ENCODE measurements at regions not wholly inside any gene's neighbourhood (a gene's known extent, or its start where the extent isn't known, plus 50 kb on each side); places are given as distances from the start of the nearest gene placed in this dataset.
"Not testable (repeated sequence)": the region's sequence is repeated elsewhere in the genome, so short reads cannot be mapped to it uniquely, and the experiment has no call there.

- Histone ChIP-seq H3K36me3 (replicated peaks in 1 of 2; ENCODE audit: control extremely low read depth in 1 of 2, control insufficient read depth in 1 of 2, extremely low read depth in 1 of 2, insufficient read depth in 2 of 2, low read length in 1 of 2) (no peaks in the 10 kb centered on the region), H3K4me1 (ENCODE audit: control insufficient read depth in 2 of 2, insufficient read depth in 2 of 2, low read length in 2 of 2) (no peaks in the 10 kb centered on the region), H3K4me2 (replicated peaks; ENCODE audit: low read depth, low read length, poor library complexity, severe bottlenecking) (no peak overlapping the region), H3K4me3 (ENCODE audit: control extremely low read depth in 1 of 5, extremely low read depth in 1 of 5, insufficient read depth in 1 of 5, low read depth in 2 of 5, low read length in 4 of 5) (no peak overlapping the region), H4K20me1 (ENCODE audit: control insufficient read depth, insufficient read depth, low read length, poor library complexity, severe bottlenecking) (no peaks in the 10 kb centered on the region), H3K27me3 (replicated peaks in 1 of 4; ENCODE audit: control extremely low read depth in 1 of 4, control insufficient read depth in 3 of 4, insufficient read depth in 4 of 4, low read length in 3 of 4) (no peaks in the 10 kb centered on the region), H3K9ac (ENCODE audit: low read length) (no peak overlapping the region), H3K9me3 (ENCODE audit: control extremely low read depth in 1 of 3, control insufficient read depth in 2 of 3, insufficient read depth in 1 of 3, low read length in 2 of 3) (peaks cover 0 to 2% (median 0%) of the 10 kb centered on the region in 3 donors), H3K27ac (ENCODE audit: low read length in 2 of 2) (no peak overlapping the region), H2AFZ (ENCODE audit: insufficient read depth, low read depth, low read length, poor library complexity, severe bottlenecking) (no peak overlapping the region), H3K79me2 (ENCODE audit: control insufficient read depth, insufficient read depth, low read length) (no peaks in the 10 kb centered on the region)
- Mint-ChIP-seq H3K9me3 (ENCODE audit: insufficient read depth) (peaks cover 2% of the 10 kb centered on the region), H3K4me3 (no peak overlapping the region), H3K4me1 (no peaks in the 10 kb centered on the region), H3K27ac (no peak overlapping the region), H3K27me3 (no peaks in the 10 kb centered on the region)
- TF ChIP-seq, protein P1, sequence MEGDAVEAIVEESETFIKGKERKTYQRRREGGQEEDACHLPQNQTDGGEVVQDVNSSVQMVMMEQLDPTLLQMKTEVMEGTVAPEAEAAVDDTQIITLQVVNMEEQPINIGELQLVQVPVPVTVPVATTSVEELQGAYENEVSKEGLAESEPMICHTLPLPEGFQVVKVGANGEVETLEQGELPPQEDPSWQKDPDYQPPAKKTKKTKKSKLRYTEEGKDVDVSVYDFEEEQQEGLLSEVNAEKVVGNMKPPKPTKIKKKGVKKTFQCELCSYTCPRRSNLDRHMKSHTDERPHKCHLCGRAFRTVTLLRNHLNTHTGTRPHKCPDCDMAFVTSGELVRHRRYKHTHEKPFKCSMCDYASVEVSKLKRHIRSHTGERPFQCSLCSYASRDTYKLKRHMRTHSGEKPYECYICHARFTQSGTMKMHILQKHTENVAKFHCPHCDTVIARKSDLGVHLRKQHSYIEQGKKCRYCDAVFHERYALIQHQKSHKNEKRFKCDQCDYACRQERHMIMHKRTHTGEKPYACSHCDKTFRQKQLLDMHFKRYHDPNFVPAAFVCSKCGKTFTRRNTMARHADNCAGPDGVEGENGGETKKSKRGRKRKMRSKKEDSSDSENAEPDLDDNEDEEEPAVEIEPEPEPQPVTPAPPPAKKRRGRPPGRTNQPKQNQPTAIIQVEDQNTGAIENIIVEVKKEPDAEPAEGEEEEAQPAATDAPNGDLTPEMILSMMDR (IDR thresholded peaks at IDR 0.05), result no peak
- no peak for TF ChIP-seq EZH2 (IDR thresholded peaks at IDR 0.05; ENCODE audit: borderline replicate concordance, insufficient read depth, low read depth, low read length, poor library complexity, severe bottlenecking)
- intact Hi-C loops (cut with micrococcal nuclease), result no loop called here
- ChIA-PET CTCF (no interaction called here), POLR2A (no interaction called here)
- DNase-seq, result no peak
- no CpG with 5 or more reads among the region's 2 CpGs for WGBS (ENCODE audit: insufficient coverage)
- ATAC-seq (ENCODE audit: low read depth), result no peak
Observed at GRCh38 chr10:57038531-57038930, 677.5 kb upstream of the ZWINT start.

DNA sequence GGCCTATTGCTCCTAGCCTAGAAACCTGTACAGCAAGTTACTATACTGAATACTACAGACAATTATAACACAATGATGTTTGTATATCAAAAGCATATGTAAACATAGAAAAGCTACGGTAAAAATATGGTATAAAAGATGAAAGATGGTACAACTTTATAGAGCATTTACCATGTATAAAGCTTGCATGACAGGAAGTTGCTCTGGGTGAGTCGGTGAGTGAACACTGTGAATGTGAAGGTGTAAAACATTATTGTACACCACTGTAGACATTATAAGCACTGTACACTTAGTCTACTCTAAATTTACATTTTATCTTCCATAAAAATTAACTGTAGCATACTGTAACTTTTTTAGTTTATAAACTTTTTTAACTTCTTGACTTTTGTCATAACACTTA is 674.3 kb upstream of the ZWINT start:
- Histone ChIP-seq H3K36me3 (replicated peaks in 1 of 2; ENCODE audit: control extremely low read depth in 1 of 2, control insufficient read depth in 1 of 2, extremely low read depth in 1 of 2, insufficient read depth in 2 of 2, low read length in 1 of 2) (no peaks in the 10 kb centered on the region), H3K9ac (ENCODE audit: low read length) (no peak overlapping the region), H3K27me3 (replicated peaks in 1 of 4; ENCODE audit: control extremely low read depth in 1 of 4, control insufficient read depth in 3 of 4, insufficient read depth in 4 of 4, low read length in 3 of 4) (no peaks in the 10 kb centered on the region), H4K20me1 (ENCODE audit: control insufficient read depth, insufficient read depth, low read length, poor library complexity, severe bottlenecking) (no peaks in the 10 kb centered on the region), H2AFZ (ENCODE audit: insufficient read depth, low read depth, low read length, poor library complexity, severe bottlenecking) (no peak overlapping the region), H3K4me3 (ENCODE audit: control extremely low read depth in 1 of 5, extremely low read depth in 1 of 5, insufficient read depth in 1 of 5, low read depth in 2 of 5, low read length in 4 of 5) (no peak overlapping the region), H3K4me2 (replicated peaks; ENCODE audit: low read depth, low read length, poor library complexity, severe bottlenecking) (no peak overlapping the region), H3K4me1 (ENCODE audit: control insufficient read depth in 2 of 2, insufficient read depth in 2 of 2, low read length in 2 of 2) (no peaks in the 10 kb centered on the region), H3K27ac (ENCODE audit: low read length in 2 of 2) (no peak overlapping the region), H3K9me3 (ENCODE audit: control extremely low read depth in 1 of 3, control insufficient read depth in 2 of 3, insufficient read depth in 1 of 3, low read length in 2 of 3) (peaks cover 0 to 11% (median 11%) of the 10 kb centered on the region in 3 donors), H3K79me2 (ENCODE audit: control insufficient read depth, insufficient read depth, low read length) (no peaks in the 10 kb centered on the region)
- Mint-ChIP-seq H3K27ac (no peak overlapping the region), H3K27me3 (no peaks in the 10 kb centered on the region), H3K4me3 (no peak overlapping the region), H3K4me1 (no peaks in the 10 kb centered on the region), H3K9me3 (ENCODE audit: insufficient read depth) (peaks cover 2% of the 10 kb centered on the region)
- no CpG with 5 or more reads among the region's 2 CpGs for WGBS (ENCODE audit: insufficient coverage)
- intact Hi-C loops (cut with micrococcal nuclease), result no loop called here
- no peak for ATAC-seq (ENCODE audit: low read depth)
- POLR2A ChIA-PET, result no interaction called here
- DNase-seq, result no peak
- TF ChIP-seq, protein P1 (IDR thresholded peaks at IDR 0.05), result no peak
- CTCF ChIA-PET, result no interaction called here

DNA sequence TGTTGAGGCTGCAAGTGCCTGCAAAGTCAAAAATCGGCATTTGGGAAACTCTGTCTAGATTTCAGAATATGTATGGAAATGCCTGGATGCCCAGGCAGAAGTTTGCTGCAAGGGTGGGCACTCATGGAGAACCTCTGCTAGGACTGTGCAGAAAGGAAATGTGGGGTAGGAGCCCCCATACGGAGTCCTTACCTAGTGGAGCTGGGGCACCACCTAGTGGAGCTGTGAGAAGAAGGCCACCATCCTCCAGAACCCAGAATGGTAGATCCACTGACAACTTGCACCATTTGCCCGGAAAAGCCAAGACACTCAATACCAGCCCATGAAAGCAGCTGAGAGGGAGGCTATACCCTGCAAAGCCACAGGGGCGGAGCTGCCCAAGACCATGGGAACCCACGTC is 671.2 kb upstream of the ZWINT start:
- H4K20me1 ChIP-seq (ENCODE audit: control insufficient read depth, insufficient read depth, low read length, poor library complexity, severe bottlenecking); H3K79me2 ChIP-seq (ENCODE audit: control insufficient read depth, insufficient read depth, low read length); H3K27me3 Mint-ChIP-seq; H3K4me1 ChIP-seq (ENCODE audit: control insufficient read depth in 2 of 2, insufficient read depth in 2 of 2, low read length in 2 of 2); H3K4me3 ChIP-seq (ENCODE audit: control extremely low read depth in 1 of 5, extremely low read depth in 1 of 5, insufficient read depth in 1 of 5, low read depth in 2 of 5, low read length in 4 of 5); H3K27me3 ChIP-seq (replicated peaks in 1 of 4; ENCODE audit: control extremely low read depth in 1 of 4, control insufficient read depth in 3 of 4, insufficient read depth in 4 of 4, low read length in 3 of 4); H3K27ac ChIP-seq (ENCODE audit: low read length in 2 of 2); ATAC-seq (ENCODE audit: low read depth); H3K4me3 Mint-ChIP-seq; DNase-seq; H2AFZ ChIP-seq (ENCODE audit: insufficient read depth, low read depth, low read length, poor library complexity, severe bottlenecking); H3K36me3 ChIP-seq (replicated peaks in 1 of 2; ENCODE audit: control extremely low read depth in 1 of 2, control insufficient read depth in 1 of 2, extremely low read depth in 1 of 2, insufficient read depth in 2 of 2, low read length in 1 of 2); CTCF ChIA-PET; intact Hi-C loops (cut with micrococcal nuclease); H3K9me3 Mint-ChIP-seq (ENCODE audit: insufficient read depth); POLR2A ChIA-PET; H3K4me1 Mint-ChIP-seq; H3K4me2 ChIP-seq (replicated peaks; ENCODE audit: low read depth, low read length, poor library complexity, severe bottlenecking); H3K9ac ChIP-seq (ENCODE audit: low read length); H3K27ac Mint-ChIP-seq: not testable (repeated sequence)
- WGBS (ENCODE audit: insufficient coverage), result 90% methylated on average over 4 of the region's 5 CpGs
- H3K9me3 ChIP-seq (ENCODE audit: control extremely low read depth in 1 of 3, control insufficient read depth in 2 of 3, insufficient read depth in 1 of 3, low read length in 2 of 3), result peaks cover 0 to 11% (median 8%) of the 10 kb centered on the region in 3 donors
